ENCODE measurements at regions not wholly inside any gene's neighbourhood (a gene's known extent, or its start where the extent isn't known, plus 50 kb on each side); places are given as distances from the start of the nearest gene placed in this dataset.
A peak's percentile ranks its signal among the peaks of the same experiment; 100 is the strongest.

- no peak for DNase-seq (ENCODE audit: low read depth in 2 of 2)
Observed at GRCh38 chr1:224846119-224846907, 83.2 kb upstream of the DNAH14 start.

- no peak for DNase-seq (ENCODE audit: low read depth in 2 of 2)
Observed at GRCh38 chr1:224850446-224850845, 79.0 kb upstream of the DNAH14 start.

GRCh38 chr1:224851210-224851847, 78.1 kb upstream of the DNAH14 start:
- DNase-seq (ENCODE audit: low read depth in 2 of 2) = peak; percentile 30 to 35

- no peak for DNase-seq (ENCODE audit: low read depth in 2 of 2)
Observed at GRCh38 chr1:224851848-224852261, 77.6 kb upstream of the DNAH14 start.

- DNase-seq (ENCODE audit: low read depth in 2 of 2) = no peak
Observed at GRCh38 chr1:224852901-224853568, 76.4 kb upstream of the DNAH14 start.

DNA sequence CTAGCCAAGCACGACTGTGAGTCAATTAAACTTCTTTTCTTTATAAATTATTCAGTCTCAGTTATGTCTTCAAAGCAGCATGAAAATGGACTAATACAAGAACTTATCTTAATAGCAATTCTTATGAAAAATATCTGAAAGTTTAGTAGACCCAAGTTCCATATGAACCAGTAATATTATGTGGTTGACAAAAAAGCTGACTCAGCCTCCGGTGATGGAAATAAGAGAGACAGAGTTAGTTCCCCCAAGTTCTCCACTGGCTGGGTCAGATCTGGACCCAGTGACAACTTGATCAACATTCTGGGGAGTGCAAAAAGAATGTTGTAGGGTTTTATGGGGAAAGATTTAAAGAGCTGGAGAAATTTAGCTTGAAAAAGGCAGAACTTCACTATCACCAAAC, 72.5 kb upstream of the DNAH14 start:
- DNase-seq (ENCODE audit: low read depth in 2 of 2) = no peak

GRCh38 chr1:224859651-224860050, 69.8 kb upstream of the DNAH14 start:
- DNase-seq (ENCODE audit: low read depth in 2 of 2) = no peak

GRCh38 chr1:224860488-224861338, 68.8 kb upstream of the DNAH14 start:
- no peak for DNase-seq (ENCODE audit: low read depth in 2 of 2)

DNA sequence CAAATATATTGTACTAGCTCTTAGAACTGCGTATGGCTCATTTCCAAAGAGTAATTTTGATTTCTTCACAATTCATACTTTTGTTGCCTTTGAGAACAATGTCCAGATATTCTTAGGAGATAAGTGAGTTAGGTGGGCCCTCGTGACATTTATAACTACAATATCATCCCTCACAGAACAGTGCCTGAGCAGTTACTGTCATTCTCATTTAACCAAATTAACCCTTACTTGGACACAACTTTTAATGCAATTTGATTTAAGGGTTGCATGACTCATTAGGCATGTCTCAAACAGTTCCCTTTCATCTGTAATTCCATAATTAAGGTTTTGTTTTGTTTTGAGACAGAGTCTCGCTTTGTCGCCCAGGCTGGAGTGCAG, 68.1 kb upstream of the DNAH14 start:
- no peak for DNase-seq (ENCODE audit: low read depth in 2 of 2)

GRCh38 chr1:224863486-224863885, 66.0 kb upstream of the DNAH14 start:
- DNase-seq (ENCODE audit: low read depth in 2 of 2) = no peak

DNA sequence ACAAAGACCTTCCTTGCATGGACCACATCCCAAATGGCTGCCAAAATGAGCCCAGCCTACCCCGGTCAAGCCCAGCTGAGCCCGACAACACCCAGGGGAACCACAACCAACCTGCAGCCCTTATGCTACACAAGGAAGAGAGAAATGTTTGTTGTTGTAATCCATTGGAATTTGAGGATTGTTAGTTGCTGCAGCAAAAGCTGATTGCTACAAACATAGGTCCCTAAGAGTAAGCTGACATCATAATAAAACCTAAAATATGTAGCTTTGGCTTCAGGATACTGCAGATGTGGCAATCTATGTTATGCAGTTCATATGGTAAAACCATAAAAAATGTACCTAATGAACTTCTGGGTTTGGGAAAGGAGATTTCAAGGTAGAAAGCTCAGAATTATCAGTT, 65.5 kb upstream of the DNAH14 start:
- no peak for DNase-seq (ENCODE audit: low read depth in 2 of 2)

DNA sequence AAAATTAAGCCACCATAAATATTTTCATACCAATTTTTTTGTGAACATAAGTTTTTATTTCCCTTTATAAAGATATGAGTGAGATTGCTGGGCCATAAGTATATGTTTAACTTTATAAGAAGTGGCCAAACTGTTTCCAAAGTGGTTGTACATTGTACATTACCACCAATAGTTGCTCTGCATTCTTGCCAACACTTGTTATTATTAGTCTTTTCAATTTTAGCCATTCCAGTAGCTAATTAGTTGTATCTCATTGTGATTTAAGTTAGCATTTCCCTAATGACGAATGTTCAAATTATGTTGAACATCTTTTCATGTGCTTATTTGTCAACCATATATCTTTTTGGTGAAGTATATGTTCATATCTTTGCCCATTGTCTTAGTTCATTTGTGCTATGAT, 64.0 kb upstream of the DNAH14 start:
- DNase-seq (ENCODE audit: low read depth in 2 of 2) = no peak

- no peak for DNase-seq (ENCODE audit: low read depth in 2 of 2)
Observed at GRCh38 chr1:224866940-224867339, 62.5 kb upstream of the DNAH14 start.

DNA sequence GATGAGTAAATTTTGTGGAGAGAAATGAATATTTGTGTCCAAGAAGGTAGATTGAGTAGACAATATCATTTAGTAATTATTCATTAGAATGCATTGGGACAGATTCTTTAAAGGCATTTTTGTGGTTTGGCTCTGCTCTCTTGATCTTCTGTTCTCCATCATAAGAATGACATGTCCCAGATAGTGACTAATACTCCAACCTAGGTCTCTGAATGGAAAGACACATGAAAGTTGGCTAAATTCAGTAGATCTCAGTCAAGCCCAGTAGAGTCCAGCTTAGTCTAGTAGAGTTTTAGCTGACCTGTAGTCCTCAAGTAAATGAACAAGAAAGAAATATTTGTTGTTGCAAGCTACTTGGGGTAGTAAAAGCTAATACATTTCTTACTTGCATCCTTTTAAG, 61.8 kb upstream of the DNAH14 start:
- no peak for DNase-seq (ENCODE audit: low read depth in 2 of 2)

- DNase-seq (ENCODE audit: low read depth in 2 of 2) = no peak
Observed at GRCh38 chr1:224872832-224873433, 56.5 kb upstream of the DNAH14 start.

- DNase-seq (ENCODE audit: low read depth in 2 of 2) = no peak
Observed at GRCh38 chr1:224873434-224874369, 55.8 kb upstream of the DNAH14 start.

DNA sequence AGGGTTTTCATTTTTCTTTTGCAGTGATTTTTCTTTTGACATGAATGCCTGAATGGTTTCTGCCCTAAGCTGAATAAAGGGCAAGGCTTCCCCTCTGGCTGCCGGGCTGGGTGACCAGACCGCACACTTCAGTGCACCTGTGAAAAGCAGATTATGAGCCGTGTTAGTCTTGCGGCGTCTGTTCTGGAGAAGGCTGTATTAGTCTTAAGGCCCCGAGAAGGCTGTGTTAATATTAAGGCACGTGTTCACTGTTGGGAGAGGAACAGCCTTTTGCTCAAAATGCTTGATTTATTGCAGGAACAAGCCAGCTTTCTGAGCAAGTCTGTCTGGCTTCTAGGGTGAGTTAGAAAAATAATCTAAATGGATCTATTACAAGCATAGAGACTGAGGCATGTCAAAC, 54.7 kb upstream of the DNAH14 start:
- no peak for DNase-seq (ENCODE audit: low read depth in 2 of 2)

DNA sequence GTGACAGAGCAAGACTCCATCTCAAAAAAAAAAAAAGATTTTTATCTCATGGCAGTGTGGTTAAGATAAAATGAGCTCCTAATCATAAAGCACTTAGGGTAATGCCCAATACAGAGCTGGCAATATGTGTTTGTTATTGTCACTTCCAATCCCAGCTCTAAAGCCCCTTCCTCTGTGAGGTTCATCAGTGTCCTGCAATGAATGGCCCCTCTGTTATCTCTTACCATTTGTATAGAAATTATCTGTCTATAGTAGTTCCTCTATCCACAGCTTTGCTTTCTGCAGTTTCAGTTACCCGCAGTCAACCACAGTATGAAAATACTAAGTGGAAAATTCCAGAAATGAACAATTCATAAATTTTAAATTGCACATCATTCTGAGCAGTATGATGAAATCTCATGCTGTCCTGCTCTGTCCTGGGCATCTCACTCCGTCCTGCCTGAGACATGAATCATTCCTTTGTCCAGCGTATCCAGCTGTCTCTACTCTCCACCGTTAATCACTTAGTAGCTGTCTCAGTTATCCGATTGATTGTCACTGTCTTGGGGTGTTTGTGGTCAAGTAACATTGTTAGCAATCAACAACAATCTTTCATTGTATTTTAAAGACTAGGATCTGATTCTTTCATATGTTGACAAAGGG, 50.2 kb upstream of the DNAH14 start:
- no peak for DNase-seq (ENCODE audit: low read depth in 2 of 2)
